HCT116 (cell line): ENCODE measurements at regions not wholly inside any gene's neighbourhood (a gene's known extent, or its start where the extent isn't known, plus 50 kb on each side); places are given as distances from the start of the nearest gene placed in this dataset.

Source experiments
- ATAC-seq: fragments of 200-7000 bp; cut with Tn5 transposase; 2 replicates; pipeline ENCODE4 v1.9.1; 2020; ENCODE audit warnings: mild to moderate bottlenecking, moderate library complexity
- BruUV-seq: library from RNA; stranded (reverse); fragments of 400-500 nt; replicated peaks from 2 replicates; lab custom pipeline; 2021; lab: Mats Ljungman, UMichigan
- CTCF ChIA-PET: fragments of 300-600 bp; sonication (Branson Sonifier 250); formaldehyde crosslinking; loops from one replicate; lab custom pipeline; 2021; ENCODE audit warnings: antibody characterized with exemption; lab: Charles Lee
- POLR2A ChIA-PET: fragments of 300-600, 350-600 bp; sonication (Branson Sonifier 250); formaldehyde crosslinking; loops from one replicate; lab custom pipeline; 2021; ENCODE audit warnings: antibody characterized with exemption; lab: Charles Lee
- RAD21 ChIA-PET, 2 experiments: fragments of 300-600 bp; sonication (Branson Sonifier 250); formaldehyde crosslinking; loops; one replicate each; lab custom pipeline; 2023; ENCODE audit warnings: low total read pairs in 2 of 2; ENCODE audit not compliant: uncharacterized antibody in 2 of 2, unreplicated experiment in 2 of 2, low non-redundant PET in 1 of 2; lab: Charles Lee
- DNase-seq: peaks from one replicate; pipeline ENCODE4 v3.0.0-alpha.2; 2010; ENCODE audit warnings: low read depth, low spot score
- H2AFZ ChIP-seq: fragments of 200-600 bp; shearing (Covaris generic), sonication (generic); 2 replicates; pipeline ENCODE4 v1.6.1; 2017; ENCODE audit warnings: low read depth, mixed run types, mixed read lengths, antibody characterized with exemption, low read length; ENCODE audit not compliant: poor library complexity, severe bottlenecking
- H3K27ac ChIP-seq: 2 replicates; pipeline ENCODE4 v1.5.1; 2012; ENCODE audit warnings: low read depth, low read length
- H3K27me3 ChIP-seq: fragments of 200-600 bp; sonication (generic); 2 replicates; pipeline ENCODE4 v1.6.1; 2016; ENCODE audit warnings: mixed run types, low read length, mixed read lengths; ENCODE audit not compliant: insufficient read depth
- H3K36me3 ChIP-seq, 2 experiments: fragments of 200-500 bp in 1 of 2; fragments of 200-600 bp in 1 of 2; sonication (Bioruptor generic) in 1 of 2; sonication (generic) in 1 of 2; 2 replicates each; pipeline versions ENCODE4 v1.5.1 to v1.6.1; 2014 to 2016; ENCODE audit warnings: low read length in 2 of 2, inconsistent platforms in 1 of 2, mixed read lengths in 1 of 2, mixed run types in 1 of 2; ENCODE audit not compliant: insufficient read depth in 2 of 2, control insufficient read depth in 1 of 2
- H3K4me1 ChIP-seq, 2 experiments: fragments of 200-600 bp in 1 of 2; sonication (generic) in 1 of 2; 2 replicates each; pipeline versions ENCODE4 v1.5.1 to v1.6.1; 2012 to 2017; ENCODE audit warnings: low read length in 2 of 2, inconsistent platforms in 1 of 2, mild to moderate bottlenecking in 1 of 2, mixed read lengths in 1 of 2, mixed run types in 1 of 2, moderate library complexity in 1 of 2; ENCODE audit not compliant: insufficient read depth in 2 of 2, control insufficient read depth in 1 of 2
- H3K4me2 ChIP-seq: fragments of 200-600 bp; sonication (generic); 2 replicates; pipeline ENCODE4 v1.6.1; 2017; ENCODE audit warnings: mixed run types, low read length, mixed read lengths
- H3K4me3 ChIP-seq, 2 experiments: fragments of 200-600 bp in 1 of 2; sonication (generic) in 1 of 2; replicated peaks in 1 of 2; 2 replicates each; pipeline ENCODE4 v1.5.1; 2011 to 2016; ENCODE audit warnings: low read length in 2 of 2, control low read depth in 1 of 2, low read depth in 1 of 2, mild to moderate bottlenecking in 1 of 2, mixed read lengths in 1 of 2, mixed run types in 1 of 2
- H3K79me2 ChIP-seq: fragments of 200-600 bp; sonication (generic); 2 replicates; pipeline ENCODE4 v1.6.1; 2017; ENCODE audit warnings: mild to moderate bottlenecking, mixed run types, low read length, moderate library complexity, mixed read lengths; ENCODE audit not compliant: insufficient read depth
- H3K9ac ChIP-seq: fragments of 200-600 bp; sonication (generic); 2 replicates; pipeline ENCODE4 v1.6.1; 2016; ENCODE audit warnings: low read length, mixed read lengths
- H3K9me2 ChIP-seq: fragments of 200-600 bp; sonication (generic), shearing (Covaris generic); 2 replicates; pipeline ENCODE4 v1.6.1; 2017; ENCODE audit warnings: mixed run types, mild to moderate bottlenecking, moderate library complexity; ENCODE audit not compliant: insufficient read depth
- H3K9me3 ChIP-seq, 2 experiments: fragments of 200-500 bp in 1 of 2; fragments of 200-600 bp in 1 of 2; sonication (Bioruptor generic) in 1 of 2; sonication (generic) in 1 of 2; 2 replicates each; pipeline ENCODE4 v1.6.1; 2014 to 2017; ENCODE audit warnings: low read length in 2 of 2, mixed read lengths in 2 of 2, inconsistent platforms in 1 of 2, low read depth in 1 of 2, mild to moderate bottlenecking in 1 of 2, mixed run types in 1 of 2, moderate library complexity in 1 of 2; ENCODE audit not compliant: control insufficient read depth in 1 of 2, insufficient read depth in 1 of 2
- H4K20me1 ChIP-seq: fragments of 200-600 bp; sonication (generic), shearing (Covaris generic); 2 replicates; pipeline ENCODE4 v1.6.1; 2017; ENCODE audit warnings: mixed run types, mild to moderate bottlenecking, moderate library complexity; ENCODE audit not compliant: insufficient read depth
- CEBPB ChIP-seq: IDR thresholded peaks from 2 replicates; pipeline ENCODE4 v1.6.1; 2012; ENCODE audit warnings: low read depth
- EZH2 ChIP-seq: fragments of 200-600 bp; sonication (generic); IDR thresholded peaks from 2 replicates; pipeline ENCODE4 v1.6.1; 2017; ENCODE audit warnings: antibody characterized with exemption, mixed run types
- JUND ChIP-seq: IDR thresholded peaks from 2 replicates; pipeline ENCODE4 v1.6.1; 2012
- POLR2AphosphoS5 ChIP-seq: IDR thresholded peaks from 2 replicates; pipeline ENCODE4 v1.6.1; 2011; ENCODE audit warnings: mild to moderate bottlenecking, low read depth, low read length, moderate library complexity
- SIN3A ChIP-seq: IDR thresholded peaks from 2 replicates; pipeline ENCODE4 v1.6.1; 2012; ENCODE audit warnings: low read depth
- SRF ChIP-seq: IDR thresholded peaks from 2 replicates; pipeline ENCODE4 v1.6.1; 2012; ENCODE audit warnings: low read depth
- TCF7L2 ChIP-seq: IDR thresholded peaks from 2 replicates; pipeline ENCODE4 v1.7.0; 2011; ENCODE audit warnings: borderline replicate concordance, inconsistent platforms; ENCODE audit not compliant: insufficient read depth, insufficient read length; ENCODE audit errors: extremely low read depth
- YY1 ChIP-seq: IDR thresholded peaks from 2 replicates; pipeline ENCODE4 v1.6.1; 2011; ENCODE audit warnings: low read length, low read depth, moderate library complexity, mild to moderate bottlenecking; ENCODE audit not compliant: insufficient replicate concordance; ENCODE audit errors: extremely low read depth
- ZFX ChIP-seq: fragments of 450-650 bp; IDR thresholded peaks from 2 replicates; pipeline ENCODE4 v1.6.1; 2017
- ZNF274 ChIP-seq: fragments of 200-500 bp; sonication (Bioruptor generic); IDR thresholded peaks from 2 replicates; pipeline ENCODE4 v1.6.1; 2014; ENCODE audit warnings: mild to moderate bottlenecking, low read depth, low read length, inconsistent platforms
- intact Hi-C: fragments of 100-400 bp; cut with micrococcal nuclease; formaldehyde crosslinking; loops from 2 replicates; pipeline ENCODE4 v1.10.0; 2022
- TF ChIP-seq, protein P1 (sequence below): IDR thresholded peaks from 2 replicates; pipeline ENCODE4 v1.6.1; 2012
- TF ChIP-seq, protein P2 (sequence below), 3 experiments: fragments of 200-600 bp in 1 of 3; sonication (generic) in 1 of 3; IDR thresholded peaks in 2 of 3; conservative IDR thresholded peaks in 1 of 3; 2 replicates each; pipeline ENCODE4 v1.5.1; 2012 to 2017; ENCODE audit warnings: low read depth in 2 of 3, low read length in 2 of 3, antibody characterized with exemption in 1 of 3, borderline replicate concordance in 1 of 3, control low read depth in 1 of 3, mild to moderate bottlenecking in 1 of 3, mixed read lengths in 1 of 3, mixed run types in 1 of 3, moderate library complexity in 1 of 3; ENCODE audit not compliant: insufficient read depth in 1 of 3
- TF ChIP-seq, protein P3 (sequence below): IDR thresholded peaks from 2 replicates; pipeline ENCODE4 v1.6.1; 2011; ENCODE audit warnings: mild to moderate bottlenecking, low read length, moderate library complexity; ENCODE audit not compliant: insufficient replicate concordance; ENCODE audit errors: extremely low read depth
- TF ChIP-seq, protein P4 (sequence below): IDR thresholded peaks from 2 replicates; pipeline ENCODE4 v1.6.1; 2012; ENCODE audit warnings: low read depth

DNA sequence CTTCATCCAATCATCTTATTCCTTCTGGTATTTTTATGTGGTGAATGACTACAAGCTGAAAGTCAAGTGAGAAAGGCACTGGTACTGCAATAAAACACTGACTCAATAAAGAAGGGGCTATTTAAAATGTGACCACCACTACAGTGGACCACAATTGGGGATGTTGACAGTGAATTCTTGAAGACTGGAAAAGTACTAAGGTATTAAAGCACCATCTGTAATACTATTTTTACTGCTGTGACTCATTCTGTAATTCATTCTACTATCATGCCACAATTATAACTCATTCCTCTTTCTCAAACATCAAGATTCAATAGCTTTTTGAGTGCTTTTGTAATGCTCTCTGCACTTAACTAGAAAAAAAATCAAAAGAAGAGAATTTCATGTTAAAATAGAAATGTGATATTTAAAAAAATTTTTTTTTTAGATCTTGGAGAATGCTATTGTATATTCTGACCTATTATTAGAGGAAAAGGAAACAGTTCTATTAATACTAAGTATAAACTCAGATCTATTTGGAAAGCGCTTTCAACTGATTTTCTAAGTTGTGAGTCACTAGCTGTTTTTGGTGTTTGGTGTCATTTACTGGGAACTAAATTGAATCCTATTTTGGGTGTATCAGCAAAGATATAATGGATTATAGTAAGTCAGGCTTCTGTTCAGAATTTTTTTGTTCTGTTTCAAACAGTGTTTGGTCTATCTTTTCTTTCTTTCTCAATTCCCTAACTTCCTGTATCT is 104.7 kb upstream of the TMEM170B start (continued):
- TF ChIP-seq POLR2AphosphoS5: no peak
- TF ChIP-seq ZNF274: no peak
- TF ChIP-seq JUND: peak; percentile 32; the same call in 1 of the 2 replicates
- TF ChIP-seq, protein P1, sequence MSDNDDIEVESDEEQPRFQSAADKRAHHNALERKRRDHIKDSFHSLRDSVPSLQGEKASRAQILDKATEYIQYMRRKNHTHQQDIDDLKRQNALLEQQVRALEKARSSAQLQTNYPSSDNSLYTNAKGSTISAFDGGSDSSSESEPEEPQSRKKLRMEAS: no peak
- TF ChIP-seq, protein P2, sequence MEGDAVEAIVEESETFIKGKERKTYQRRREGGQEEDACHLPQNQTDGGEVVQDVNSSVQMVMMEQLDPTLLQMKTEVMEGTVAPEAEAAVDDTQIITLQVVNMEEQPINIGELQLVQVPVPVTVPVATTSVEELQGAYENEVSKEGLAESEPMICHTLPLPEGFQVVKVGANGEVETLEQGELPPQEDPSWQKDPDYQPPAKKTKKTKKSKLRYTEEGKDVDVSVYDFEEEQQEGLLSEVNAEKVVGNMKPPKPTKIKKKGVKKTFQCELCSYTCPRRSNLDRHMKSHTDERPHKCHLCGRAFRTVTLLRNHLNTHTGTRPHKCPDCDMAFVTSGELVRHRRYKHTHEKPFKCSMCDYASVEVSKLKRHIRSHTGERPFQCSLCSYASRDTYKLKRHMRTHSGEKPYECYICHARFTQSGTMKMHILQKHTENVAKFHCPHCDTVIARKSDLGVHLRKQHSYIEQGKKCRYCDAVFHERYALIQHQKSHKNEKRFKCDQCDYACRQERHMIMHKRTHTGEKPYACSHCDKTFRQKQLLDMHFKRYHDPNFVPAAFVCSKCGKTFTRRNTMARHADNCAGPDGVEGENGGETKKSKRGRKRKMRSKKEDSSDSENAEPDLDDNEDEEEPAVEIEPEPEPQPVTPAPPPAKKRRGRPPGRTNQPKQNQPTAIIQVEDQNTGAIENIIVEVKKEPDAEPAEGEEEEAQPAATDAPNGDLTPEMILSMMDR (IDR thresholded peaks at IDR 0.05 in 2 of 3, conservative IDR thresholded peaks at IDR 0.05 in 1 of 3; ENCODE audit: borderline replicate concordance in 1 of 3, insufficient read depth in 1 of 3, low read depth in 2 of 3, low read length in 2 of 3): no peak
- TF ChIP-seq, protein P3, sequence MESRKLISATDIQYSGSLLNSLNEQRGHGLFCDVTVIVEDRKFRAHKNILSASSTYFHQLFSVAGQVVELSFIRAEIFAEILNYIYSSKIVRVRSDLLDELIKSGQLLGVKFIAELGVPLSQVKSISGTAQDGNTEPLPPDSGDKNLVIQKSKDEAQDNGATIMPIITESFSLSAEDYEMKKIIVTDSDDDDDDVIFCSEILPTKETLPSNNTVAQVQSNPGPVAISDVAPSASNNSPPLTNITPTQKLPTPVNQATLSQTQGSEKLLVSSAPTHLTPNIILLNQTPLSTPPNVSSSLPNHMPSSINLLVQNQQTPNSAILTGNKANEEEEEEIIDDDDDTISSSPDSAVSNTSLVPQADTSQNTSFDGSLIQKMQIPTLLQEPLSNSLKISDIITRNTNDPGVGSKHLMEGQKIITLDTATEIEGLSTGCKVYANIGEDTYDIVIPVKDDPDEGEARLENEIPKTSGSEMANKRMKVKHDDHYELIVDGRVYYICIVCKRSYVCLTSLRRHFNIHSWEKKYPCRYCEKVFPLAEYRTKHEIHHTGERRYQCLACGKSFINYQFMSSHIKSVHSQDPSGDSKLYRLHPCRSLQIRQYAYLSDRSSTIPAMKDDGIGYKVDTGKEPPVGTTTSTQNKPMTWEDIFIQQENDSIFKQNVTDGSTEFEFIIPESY: no peak
- TF ChIP-seq CEBPB: peak; percentile 38; the same call in 1 of the 2 replicates
- TF ChIP-seq, all 23 proteins: peak for 4

DNA sequence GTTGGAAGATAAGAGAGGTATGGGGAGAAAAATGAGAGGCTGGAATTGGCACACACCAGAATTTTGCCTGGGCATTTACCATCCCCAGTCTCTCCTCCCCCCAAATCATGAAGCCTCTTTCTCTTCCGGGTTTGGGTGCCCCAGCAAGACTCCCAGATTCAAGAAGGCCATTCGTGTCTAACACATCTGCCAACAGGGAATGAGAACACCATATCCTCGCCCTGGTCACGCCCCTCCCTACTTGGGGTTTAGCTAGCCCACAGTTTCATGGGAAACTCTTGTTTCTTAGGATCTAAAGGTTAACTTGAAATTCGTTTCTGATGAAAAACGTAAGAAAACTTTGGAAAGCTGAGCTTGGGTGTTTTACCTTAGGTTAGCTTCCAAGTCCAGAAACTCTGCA is 105.5 kb upstream of the TMEM170B start:
- no peak overlapping the region for H3K9ac ChIP-seq
- H3K4me1 ChIP-seq: peaks cover 10 to 31% of the 10 kb centered on the region in 2 experiments
- POLR2A ChIA-PET: no interaction called here
- H3K36me3 ChIP-seq: no peaks in the 10 kb centered on the region
- no peaks in the 10 kb centered on the region for H3K27me3 ChIP-seq
- BruUV-seq: no TSS peak
- CTCF ChIA-PET: no interaction called here
- H3K79me2 ChIP-seq: no peaks in the 10 kb centered on the region
- intact Hi-C loops: no loop called here
- RAD21 ChIA-PET: no interaction called here
- 0 out of 4 replicates have a peak, but pooled peaks cover 0 to 2% of the 10 kb centered on the region in 2 experiments for H3K9me3 ChIP-seq
- ATAC-seq: no peak
- H3K27ac ChIP-seq: no peak overlapping the region
- DNase-seq: no peak
- H4K20me1 ChIP-seq: no peaks in the 10 kb centered on the region
- H3K4me3 ChIP-seq: no peak overlapping the region
- no peaks in the 10 kb centered on the region for H3K9me2 ChIP-seq
- peak overlapping the region; percentile 20 for H2AFZ ChIP-seq
- no peak overlapping the region for H3K4me2 ChIP-seq
- no peak for TF ChIP-seq ZNF274
- TF ChIP-seq TCF7L2: no peak
- no peak for TF ChIP-seq POLR2AphosphoS5
- no peak for TF ChIP-seq YY1
- no peak for TF ChIP-seq SIN3A
- TF ChIP-seq, protein P4, sequence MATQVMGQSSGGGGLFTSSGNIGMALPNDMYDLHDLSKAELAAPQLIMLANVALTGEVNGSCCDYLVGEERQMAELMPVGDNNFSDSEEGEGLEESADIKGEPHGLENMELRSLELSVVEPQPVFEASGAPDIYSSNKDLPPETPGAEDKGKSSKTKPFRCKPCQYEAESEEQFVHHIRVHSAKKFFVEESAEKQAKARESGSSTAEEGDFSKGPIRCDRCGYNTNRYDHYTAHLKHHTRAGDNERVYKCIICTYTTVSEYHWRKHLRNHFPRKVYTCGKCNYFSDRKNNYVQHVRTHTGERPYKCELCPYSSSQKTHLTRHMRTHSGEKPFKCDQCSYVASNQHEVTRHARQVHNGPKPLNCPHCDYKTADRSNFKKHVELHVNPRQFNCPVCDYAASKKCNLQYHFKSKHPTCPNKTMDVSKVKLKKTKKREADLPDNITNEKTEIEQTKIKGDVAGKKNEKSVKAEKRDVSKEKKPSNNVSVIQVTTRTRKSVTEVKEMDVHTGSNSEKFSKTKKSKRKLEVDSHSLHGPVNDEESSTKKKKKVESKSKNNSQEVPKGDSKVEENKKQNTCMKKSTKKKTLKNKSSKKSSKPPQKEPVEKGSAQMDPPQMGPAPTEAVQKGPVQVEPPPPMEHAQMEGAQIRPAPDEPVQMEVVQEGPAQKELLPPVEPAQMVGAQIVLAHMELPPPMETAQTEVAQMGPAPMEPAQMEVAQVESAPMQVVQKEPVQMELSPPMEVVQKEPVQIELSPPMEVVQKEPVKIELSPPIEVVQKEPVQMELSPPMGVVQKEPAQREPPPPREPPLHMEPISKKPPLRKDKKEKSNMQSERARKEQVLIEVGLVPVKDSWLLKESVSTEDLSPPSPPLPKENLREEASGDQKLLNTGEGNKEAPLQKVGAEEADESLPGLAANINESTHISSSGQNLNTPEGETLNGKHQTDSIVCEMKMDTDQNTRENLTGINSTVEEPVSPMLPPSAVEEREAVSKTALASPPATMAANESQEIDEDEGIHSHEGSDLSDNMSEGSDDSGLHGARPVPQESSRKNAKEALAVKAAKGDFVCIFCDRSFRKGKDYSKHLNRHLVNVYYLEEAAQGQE: no peak
- TF ChIP-seq EZH2: no peak
- no peak for TF ChIP-seq SRF
- TF ChIP-seq ZFX: no peak
